ENCODE measurements at regions not wholly inside any gene's neighbourhood (a gene's known extent, or its start where the extent isn't known, plus 50 kb on each side); places are given as distances from the start of the nearest gene placed in this dataset.
"Not testable (repeated sequence)": the region's sequence is repeated elsewhere in the genome, so short reads cannot be mapped to it uniquely, and the experiment has no call there.

- Histone ChIP-seq H3K9me3 (ENCODE audit: insufficient read depth, low read depth, low read length) (no peaks in the 10 kb centered on the region), H3K27me3 (ENCODE audit: insufficient read depth, low read length) (no peaks in the 10 kb centered on the region), H3K4me3 (ENCODE audit: low read length) (no peak overlapping the region), H3K4me1 (ENCODE audit: insufficient read depth, low read length) (peaks cover 5% of the 10 kb centered on the region; the same call in 1 of the 2 replicates), H3K27ac (ENCODE audit: low read length) (no peak overlapping the region), H3K36me3 (ENCODE audit: insufficient read depth, low read depth, low read length) (no peaks in the 10 kb centered on the region), H3K9ac (ENCODE audit: low read depth, low read length) (no peak overlapping the region)
Observed at GRCh38 chr10:63799521-63800300, 278.5 kb downstream of the REEP3 start.

- H3K27ac ChIP-seq (ENCODE audit: low read length): no peak overlapping the region
- no peak overlapping the region for H3K4me3 ChIP-seq (ENCODE audit: low read length)
- H3K9ac ChIP-seq (ENCODE audit: low read depth, low read length): no peak overlapping the region
- H3K4me1 ChIP-seq (ENCODE audit: insufficient read depth, low read length): peaks cover 5% of the 10 kb centered on the region; the same call in 1 of the 2 replicates
- no peaks in the 10 kb centered on the region for H3K27me3 ChIP-seq (ENCODE audit: insufficient read depth, low read length)
- H3K9me3 ChIP-seq (ENCODE audit: insufficient read depth, low read depth, low read length): no peaks in the 10 kb centered on the region
- no peaks in the 10 kb centered on the region for H3K36me3 ChIP-seq (ENCODE audit: insufficient read depth, low read depth, low read length)
Observed at GRCh38 chr10:63801166-63801565, 280.0 kb downstream of the REEP3 start.

- H3K4me1 ChIP-seq (ENCODE audit: insufficient read depth, low read length): no peaks in the 10 kb centered on the region
- H3K36me3 ChIP-seq (ENCODE audit: insufficient read depth, low read depth, low read length): no peaks in the 10 kb centered on the region
- no peaks in the 10 kb centered on the region; the same call in 1 of the 2 replicates for H3K9me3 ChIP-seq (ENCODE audit: insufficient read depth, low read depth, low read length)
- no peak overlapping the region for H3K27ac ChIP-seq (ENCODE audit: low read length)
- no peaks in the 10 kb centered on the region for H3K27me3 ChIP-seq (ENCODE audit: insufficient read depth, low read length)
- H3K9ac ChIP-seq (ENCODE audit: low read depth, low read length): no peak overlapping the region
- H3K4me3 ChIP-seq (ENCODE audit: low read length): no peak overlapping the region
Observed at GRCh38 chr10:63806330-63806729, 285.1 kb downstream of the REEP3 start.

- Histone ChIP-seq H3K4me3 (ENCODE audit: low read length) (no peak overlapping the region), H3K36me3 (ENCODE audit: insufficient read depth, low read depth, low read length) (no peaks in the 10 kb centered on the region), H3K9me3 (ENCODE audit: insufficient read depth, low read depth, low read length) (peaks cover 6% of the 10 kb centered on the region; the same call in 1 of the 2 replicates), H3K27me3 (ENCODE audit: insufficient read depth, low read length) (no peaks in the 10 kb centered on the region), H3K27ac (ENCODE audit: low read length) (no peak overlapping the region), H3K4me1 (ENCODE audit: insufficient read depth, low read length) (no peaks in the 10 kb centered on the region), H3K9ac (ENCODE audit: low read depth, low read length) (no peak overlapping the region)
Observed at GRCh38 chr10:63812501-63812900, 291.3 kb downstream of the REEP3 start.

GRCh38 chr10:63819753-63820329 lies 298.6 kb downstream of the REEP3 start:
- no peak overlapping the region for H3K4me3 ChIP-seq (ENCODE audit: low read length)
- H3K36me3 ChIP-seq (ENCODE audit: insufficient read depth, low read depth, low read length): no peaks in the 10 kb centered on the region
- no peak overlapping the region for H3K27ac ChIP-seq (ENCODE audit: low read length)
- no peaks in the 10 kb centered on the region for H3K4me1 ChIP-seq (ENCODE audit: insufficient read depth, low read length)
- H3K9ac ChIP-seq (ENCODE audit: low read depth, low read length): no peak overlapping the region
- H3K27me3 ChIP-seq (ENCODE audit: insufficient read depth, low read length): no peaks in the 10 kb centered on the region
- no peaks in the 10 kb centered on the region for H3K9me3 ChIP-seq (ENCODE audit: insufficient read depth, low read depth, low read length)

GRCh38 chr10:63822496-63822895 lies 301.3 kb downstream of the REEP3 start:
- no peaks in the 10 kb centered on the region for H3K27me3 ChIP-seq (ENCODE audit: insufficient read depth, low read length)
- no peak overlapping the region for H3K9ac ChIP-seq (ENCODE audit: low read depth, low read length)
- H3K4me3 ChIP-seq (ENCODE audit: low read length): no peak overlapping the region
- no peaks in the 10 kb centered on the region for H3K9me3 ChIP-seq (ENCODE audit: insufficient read depth, low read depth, low read length)
- H3K27ac ChIP-seq (ENCODE audit: low read length): no peak overlapping the region
- H3K36me3 ChIP-seq (ENCODE audit: insufficient read depth, low read depth, low read length): no peaks in the 10 kb centered on the region
- no peaks in the 10 kb centered on the region for H3K4me1 ChIP-seq (ENCODE audit: insufficient read depth, low read length)

GRCh38 chr10:63825111-63825510 lies 303.9 kb downstream of the REEP3 start:
- no peaks in the 10 kb centered on the region for H3K36me3 ChIP-seq (ENCODE audit: insufficient read depth, low read depth, low read length)
- no peak overlapping the region for H3K9ac ChIP-seq (ENCODE audit: low read depth, low read length)
- H3K4me1 ChIP-seq (ENCODE audit: insufficient read depth, low read length): peaks cover 4% of the 10 kb centered on the region; the same call in 1 of the 2 replicates
- H3K27me3 ChIP-seq (ENCODE audit: insufficient read depth, low read length): no peaks in the 10 kb centered on the region
- no peak overlapping the region for H3K27ac ChIP-seq (ENCODE audit: low read length)
- H3K9me3 ChIP-seq (ENCODE audit: insufficient read depth, low read depth, low read length): no peaks in the 10 kb centered on the region
- no peak overlapping the region for H3K4me3 ChIP-seq (ENCODE audit: low read length)

- Histone ChIP-seq H3K9ac (ENCODE audit: low read depth, low read length) (no peak overlapping the region), H3K27ac (ENCODE audit: low read length) (no peak overlapping the region)
Observed at GRCh38 chr10:63825766-63826165, 304.6 kb downstream of the REEP3 start.

GRCh38 chr10:63827018-63827417 lies 305.8 kb downstream of the REEP3 start:
- H3K4me1 ChIP-seq (ENCODE audit: insufficient read depth, low read length); H3K27me3 ChIP-seq (ENCODE audit: insufficient read depth, low read length); H3K9ac ChIP-seq (ENCODE audit: low read depth, low read length); H3K9me3 ChIP-seq (ENCODE audit: insufficient read depth, low read depth, low read length); H3K27ac ChIP-seq (ENCODE audit: low read length); H3K4me3 ChIP-seq (ENCODE audit: low read length); H3K36me3 ChIP-seq (ENCODE audit: insufficient read depth, low read depth, low read length): not testable (repeated sequence)

More at GRCh38 chr10:63825766-63826165, 304.6 kb downstream of the REEP3 start:
- Histone ChIP-seq H3K27me3 (ENCODE audit: insufficient read depth, low read length) (no peaks in the 10 kb centered on the region), H3K4me3 (ENCODE audit: low read length) (no peak overlapping the region), H3K4me1 (ENCODE audit: insufficient read depth, low read length) (peaks cover 4% of the 10 kb centered on the region; the same call in 1 of the 2 replicates), H3K9me3 (ENCODE audit: insufficient read depth, low read depth, low read length) (no peaks in the 10 kb centered on the region), H3K36me3 (ENCODE audit: insufficient read depth, low read depth, low read length) (no peaks in the 10 kb centered on the region)

- Histone ChIP-seq H3K36me3 (ENCODE audit: insufficient read depth, low read depth, low read length) (no peaks in the 10 kb centered on the region), H3K9ac (ENCODE audit: low read depth, low read length) (no peak overlapping the region), H3K27me3 (ENCODE audit: insufficient read depth, low read length) (no peaks in the 10 kb centered on the region), H3K4me3 (ENCODE audit: low read length) (no peak overlapping the region), H3K27ac (ENCODE audit: low read length) (no peak overlapping the region), H3K9me3 (ENCODE audit: insufficient read depth, low read depth, low read length) (no peaks in the 10 kb centered on the region), H3K4me1 (ENCODE audit: insufficient read depth, low read length) (peaks cover 4% of the 10 kb centered on the region; the same call in 1 of the 2 replicates)
Observed at GRCh38 chr10:63829020-63829419, 307.8 kb downstream of the REEP3 start.

GRCh38 chr10:63829573-63830149 lies 308.5 kb downstream of the REEP3 start:
- no peak overlapping the region for H3K9ac ChIP-seq (ENCODE audit: low read depth, low read length)
- H3K9me3 ChIP-seq (ENCODE audit: insufficient read depth, low read depth, low read length): no peaks in the 10 kb centered on the region
- H3K4me1 ChIP-seq (ENCODE audit: insufficient read depth, low read length): peaks cover 4% of the 10 kb centered on the region; the same call in 1 of the 2 replicates
- H3K36me3 ChIP-seq (ENCODE audit: insufficient read depth, low read depth, low read length): no peaks in the 10 kb centered on the region
- no peak overlapping the region for H3K27ac ChIP-seq (ENCODE audit: low read length)
- no peaks in the 10 kb centered on the region for H3K27me3 ChIP-seq (ENCODE audit: insufficient read depth, low read length)
- no peak overlapping the region for H3K4me3 ChIP-seq (ENCODE audit: low read length)

GRCh38 chr10:63832686-63833085 lies 311.5 kb downstream of the REEP3 start:
- Histone ChIP-seq H3K9me3 (ENCODE audit: insufficient read depth, low read depth, low read length) (no peaks in the 10 kb centered on the region), H3K4me3 (ENCODE audit: low read length) (no peak overlapping the region), H3K36me3 (ENCODE audit: insufficient read depth, low read depth, low read length) (no peaks in the 10 kb centered on the region), H3K27ac (ENCODE audit: low read length) (no peak overlapping the region), H3K27me3 (ENCODE audit: insufficient read depth, low read length) (no peaks in the 10 kb centered on the region), H3K9ac (ENCODE audit: low read depth, low read length) (no peak overlapping the region), H3K4me1 (ENCODE audit: insufficient read depth, low read length) (peaks cover 4% of the 10 kb centered on the region; the same call in 1 of the 2 replicates)

Data from iPS-20b (cell line).